GM18867 (cell line): ENCODE measurements at regions not wholly inside any gene's neighbourhood (a gene's known extent, or its start where the extent isn't known, plus 50 kb on each side); places are given as distances from the start of the nearest gene placed in this dataset.
"Not testable (repeated sequence)": the region's sequence is repeated elsewhere in the genome, so short reads cannot be mapped to it uniquely, and the experiment has no call there.

Experiments used
- ATAC-seq: cut with Tn5 transposase; IDR thresholded peaks from one replicate; pipeline ENCODE4 v1.9.1; 2021; ENCODE audit warnings: mild to moderate bottlenecking, moderate library complexity; ENCODE audit not compliant: unreplicated experiment

DNA sequence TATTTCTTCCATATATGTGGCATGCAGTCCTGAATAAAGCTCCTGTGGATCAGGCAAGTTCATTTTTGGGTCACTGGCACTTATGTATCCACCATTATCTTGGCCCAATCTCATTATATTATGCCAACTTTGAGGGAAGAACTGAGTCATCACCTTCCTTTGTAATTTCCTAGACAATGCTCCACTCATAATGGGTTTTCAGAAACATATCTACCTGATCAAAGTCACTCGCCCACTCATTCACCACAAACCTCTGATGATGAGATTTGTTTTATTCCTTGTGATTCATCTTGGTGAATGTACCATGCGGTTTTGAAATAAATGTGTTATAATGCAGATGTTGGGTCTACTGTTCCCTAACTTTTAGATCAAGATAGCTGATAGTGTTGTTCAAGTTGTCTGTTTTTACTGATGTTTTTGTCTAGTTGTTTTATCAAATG, 525.8 kb downstream of the KIF20B start:
- no peak for ATAC-seq

- no peak for ATAC-seq
These were observed 526.4 kb downstream of the KIF20B start for GRCh38 chr10:90227786-90228185.

DNA sequence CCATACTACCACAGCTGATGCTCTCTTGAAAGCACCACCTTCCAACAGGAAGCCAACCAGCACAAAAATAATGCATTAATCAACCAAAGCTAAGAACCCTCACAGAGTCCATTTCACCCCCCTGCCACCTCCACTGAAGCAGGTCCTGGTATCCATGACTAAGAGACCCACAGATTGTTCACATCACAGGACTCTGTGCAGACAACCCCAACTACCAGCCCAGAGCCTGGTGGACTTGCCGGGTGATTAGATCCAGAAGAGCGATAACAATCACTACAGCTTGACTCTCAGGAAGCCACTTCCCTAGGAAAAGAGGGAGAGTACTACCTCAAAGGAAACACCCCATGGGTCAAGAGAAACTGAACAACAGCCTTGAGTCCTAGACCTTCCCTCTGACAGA, 528.1 kb downstream of the KIF20B start:
- ATAC-seq = no peak

GRCh38 chr10:90233805-90234204, 532.4 kb downstream of the KIF20B start:
- ATAC-seq = not testable (repeated sequence)

GRCh38 chr10:90245623-90246022, 544.2 kb downstream of the KIF20B start:
- ATAC-seq = no peak

DNA sequence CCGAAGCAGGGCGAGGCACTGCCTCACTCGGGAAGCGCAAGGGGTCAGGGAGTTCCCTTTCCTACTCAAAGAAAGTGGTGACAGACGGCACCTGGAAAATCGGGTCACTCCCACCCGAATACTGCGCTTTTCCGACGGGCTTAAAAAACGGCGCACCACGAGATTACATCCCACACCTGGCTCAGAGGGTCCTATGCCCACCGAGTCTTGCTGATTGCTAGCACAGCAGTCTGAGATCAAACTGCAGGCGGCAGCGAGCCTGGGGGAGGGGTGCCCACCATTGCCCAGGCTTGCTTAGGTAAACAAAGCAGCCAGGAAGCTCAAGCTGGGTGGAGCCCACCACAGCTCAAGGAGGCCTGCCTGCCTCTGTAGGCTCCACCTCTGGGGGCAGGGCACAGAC, 549.4 kb downstream of the KIF20B start:
- not testable (repeated sequence) for ATAC-seq

DNA sequence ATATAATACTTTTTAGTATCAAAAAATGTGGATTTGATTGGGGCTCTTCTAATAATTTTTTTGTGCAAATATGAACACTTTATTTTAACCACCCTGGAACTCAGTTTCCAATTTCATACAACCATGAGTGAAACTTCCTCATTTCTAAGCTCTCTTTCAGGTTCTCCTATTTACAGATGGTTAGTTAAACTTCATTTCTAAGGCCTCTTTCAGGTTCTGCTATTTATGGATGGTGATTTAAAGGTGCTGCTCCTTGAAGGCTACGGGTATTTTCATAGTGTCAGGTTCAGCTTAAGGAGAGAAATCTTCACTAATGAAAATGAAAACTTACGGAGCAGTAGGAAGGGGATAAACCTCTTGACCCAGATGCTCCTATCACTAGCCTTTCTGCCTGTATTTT, 568.3 kb downstream of the KIF20B start:
- no peak for ATAC-seq

GRCh38 chr10:90274721-90275468, 573.5 kb downstream of the KIF20B start:
- no peak for ATAC-seq

GRCh38 chr10:90276894-90277475, 575.6 kb downstream of the KIF20B start:
- ATAC-seq = no peak

- no peak for ATAC-seq
These were observed 571.4 kb downstream of the HTR7 start for GRCh38 chr10:90286406-90286805.

GRCh38 chr10:90286941-90287340, 570.9 kb downstream of the HTR7 start:
- no peak for ATAC-seq

DNA sequence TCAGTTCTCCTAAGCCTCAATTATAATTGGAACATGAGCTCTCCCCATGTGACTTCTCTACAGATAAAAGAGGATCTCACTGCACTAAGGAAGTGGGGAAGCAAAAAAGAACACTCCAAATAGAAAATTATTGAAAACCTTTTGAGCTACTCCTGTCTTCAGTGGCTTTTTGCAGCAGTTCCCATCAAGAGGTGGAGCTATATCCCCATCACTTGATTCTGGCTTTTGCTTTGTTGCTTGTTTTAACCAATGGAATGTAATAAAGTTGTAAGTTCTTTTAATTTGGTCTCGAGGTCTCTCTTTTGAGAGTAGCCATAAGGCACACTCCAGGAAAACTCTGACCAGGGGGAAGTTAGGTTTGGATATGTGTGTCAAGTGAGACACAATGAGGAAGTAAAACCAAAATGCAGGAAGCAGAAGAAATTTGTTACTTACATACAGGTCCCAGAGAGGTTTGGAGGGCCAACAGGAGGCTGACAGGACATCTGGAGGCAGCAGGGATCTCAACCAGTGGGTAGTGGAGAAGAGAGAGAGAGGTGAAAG, 569.4 kb downstream of the HTR7 start:
- peak; percentile 14 for ATAC-seq

- ATAC-seq = peak; percentile 61
These were observed 568.8 kb downstream of the HTR7 start for GRCh38 chr10:90289037-90289436.

GRCh38 chr10:90293616-90294015, 564.2 kb downstream of the HTR7 start:
- no peak for ATAC-seq

DNA sequence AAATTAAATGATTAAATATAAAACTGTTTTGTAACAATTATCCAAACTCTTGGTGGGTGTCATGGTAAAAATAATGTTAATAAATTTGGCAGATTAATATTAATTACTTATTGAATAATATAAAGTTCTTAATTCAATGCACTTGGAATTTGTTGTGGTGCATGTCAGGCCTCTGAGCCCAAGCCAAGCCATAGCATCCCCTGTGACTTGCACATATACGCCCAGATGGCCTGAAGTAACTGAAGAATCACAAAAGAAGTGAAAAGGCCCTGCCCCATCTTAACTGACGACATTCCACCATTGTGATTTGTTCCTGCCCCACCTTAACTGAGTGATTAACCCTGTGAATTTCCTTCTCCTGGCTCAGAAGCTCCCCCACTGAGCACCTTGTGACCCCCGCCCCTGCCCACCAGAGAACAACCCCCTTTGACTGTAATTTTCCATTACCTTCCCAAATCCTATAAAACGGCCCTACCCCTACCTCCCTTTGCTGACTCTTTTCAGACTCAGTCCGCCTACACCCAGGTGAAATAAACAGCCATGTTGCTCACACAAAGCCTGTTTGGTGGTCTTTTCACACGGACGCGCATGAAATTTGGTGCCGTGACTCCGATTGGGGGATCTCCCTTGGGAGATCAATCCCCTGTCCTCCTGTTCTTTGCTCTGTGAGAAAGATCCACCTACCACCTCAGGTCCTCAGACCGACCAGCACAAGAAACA, 562.9 kb downstream of the HTR7 start:
- not testable (repeated sequence) for ATAC-seq

DNA sequence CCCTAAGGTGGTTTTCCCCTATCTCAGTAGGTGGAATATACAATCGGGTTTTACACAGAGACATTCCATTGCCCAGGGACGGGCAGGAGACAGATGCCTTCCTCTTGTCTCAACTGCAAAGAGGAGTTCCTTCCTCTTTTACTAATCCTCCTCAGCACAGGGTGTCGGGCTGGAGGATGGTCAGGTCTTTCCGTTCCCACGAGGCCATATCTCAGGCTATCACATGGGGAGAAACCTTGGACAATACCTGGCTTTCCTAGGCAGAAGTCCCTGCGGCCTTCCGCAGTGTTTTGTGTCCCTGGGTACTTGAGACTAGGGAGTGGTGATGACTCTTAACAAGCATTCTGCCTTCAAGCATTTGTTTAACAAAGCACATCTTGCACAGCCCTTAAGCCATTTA, 555.8 kb downstream of the HTR7 start:
- ATAC-seq = not testable (repeated sequence)

DNA sequence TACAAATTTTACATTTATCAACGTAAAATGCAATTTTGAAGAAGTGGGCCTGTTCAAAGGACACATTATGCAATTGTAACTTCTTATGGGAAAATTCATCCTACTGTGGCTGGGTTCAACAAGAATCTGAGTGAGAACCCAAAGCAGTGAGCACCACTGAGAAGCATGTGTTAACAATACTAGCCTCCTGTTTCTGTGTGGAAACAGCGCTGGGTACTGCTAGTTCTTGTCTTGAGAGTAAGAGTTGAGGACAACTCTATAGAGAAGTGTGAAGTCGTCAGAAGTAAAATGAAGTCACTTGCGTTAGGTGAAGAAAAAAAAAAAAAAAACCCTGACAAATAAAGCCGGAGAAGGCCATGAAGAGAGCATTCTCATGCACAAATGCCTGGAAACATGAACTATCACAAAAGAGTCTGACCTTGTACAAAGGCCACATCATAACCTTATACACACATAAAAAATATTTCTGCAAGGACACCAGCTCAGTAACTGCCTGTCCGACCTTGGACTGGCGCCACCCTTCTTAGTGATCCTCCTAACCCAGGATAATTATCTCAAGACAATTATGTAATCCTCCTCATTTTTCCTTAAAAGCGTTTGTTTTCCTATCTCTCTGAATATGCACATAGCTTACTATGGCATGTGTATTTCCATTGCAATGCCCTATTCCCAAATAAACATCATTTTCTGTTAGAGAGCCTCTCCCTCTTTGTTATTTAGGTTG, 554.9 kb downstream of the HTR7 start:
- no peak for ATAC-seq

DNA sequence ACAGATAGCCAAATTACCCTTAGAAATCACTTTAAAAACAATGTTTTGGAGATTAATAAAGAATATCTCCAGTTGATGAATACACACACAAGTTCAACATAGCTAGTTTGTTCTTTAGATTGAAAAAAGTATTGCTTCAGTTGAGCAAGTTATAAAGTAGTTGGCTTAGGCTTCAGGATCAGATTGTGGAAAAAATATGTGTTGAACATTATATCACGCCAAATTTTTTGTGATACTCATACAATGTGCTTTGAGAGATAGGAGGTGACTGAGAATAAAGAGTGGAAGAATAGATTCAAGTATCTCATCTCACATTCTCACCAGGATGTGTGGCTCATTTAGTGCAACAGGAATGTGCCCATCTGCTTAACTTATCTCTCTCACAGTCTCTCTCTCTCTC, 553.3 kb downstream of the HTR7 start:
- no peak for ATAC-seq

- ATAC-seq = no peak
These were observed 551.7 kb downstream of the HTR7 start for GRCh38 chr10:90306187-90306586.

- ATAC-seq = no peak
These were observed 549.6 kb downstream of the HTR7 start for GRCh38 chr10:90308223-90308622.
